Activated naive CD8-positive, alpha-beta T cell (primary cell): ENCODE measurements at regions not wholly inside any gene's neighbourhood (a gene's known extent, or its start where the extent isn't known, plus 50 kb on each side); places are given as distances from the start of the nearest gene placed in this dataset.

ENCODE experiments used
- H3K27ac Mint-ChIP-seq: one replicate; pipeline ENCODE4 v1.8.0; 2021; ENCODE audit warnings: mixed read lengths
- H3K27me3 Mint-ChIP-seq: one replicate; pipeline ENCODE4 v1.8.0; 2021; ENCODE audit warnings: mixed read lengths
- H3K36me3 Mint-ChIP-seq: one replicate; pipeline ENCODE4 v1.8.0; 2021; ENCODE audit warnings: mixed read lengths
- H3K4me1 Mint-ChIP-seq: one replicate; pipeline ENCODE4 v1.8.0; 2021; ENCODE audit warnings: low read depth, mixed read lengths
- H3K4me3 Mint-ChIP-seq: one replicate; pipeline ENCODE4 v1.8.0; 2021; ENCODE audit warnings: mild to moderate bottlenecking, mixed read lengths
- H3K9me3 Mint-ChIP-seq: one replicate; pipeline ENCODE4 v1.8.0; 2021; ENCODE audit warnings: low read depth, mixed read lengths

DNA sequence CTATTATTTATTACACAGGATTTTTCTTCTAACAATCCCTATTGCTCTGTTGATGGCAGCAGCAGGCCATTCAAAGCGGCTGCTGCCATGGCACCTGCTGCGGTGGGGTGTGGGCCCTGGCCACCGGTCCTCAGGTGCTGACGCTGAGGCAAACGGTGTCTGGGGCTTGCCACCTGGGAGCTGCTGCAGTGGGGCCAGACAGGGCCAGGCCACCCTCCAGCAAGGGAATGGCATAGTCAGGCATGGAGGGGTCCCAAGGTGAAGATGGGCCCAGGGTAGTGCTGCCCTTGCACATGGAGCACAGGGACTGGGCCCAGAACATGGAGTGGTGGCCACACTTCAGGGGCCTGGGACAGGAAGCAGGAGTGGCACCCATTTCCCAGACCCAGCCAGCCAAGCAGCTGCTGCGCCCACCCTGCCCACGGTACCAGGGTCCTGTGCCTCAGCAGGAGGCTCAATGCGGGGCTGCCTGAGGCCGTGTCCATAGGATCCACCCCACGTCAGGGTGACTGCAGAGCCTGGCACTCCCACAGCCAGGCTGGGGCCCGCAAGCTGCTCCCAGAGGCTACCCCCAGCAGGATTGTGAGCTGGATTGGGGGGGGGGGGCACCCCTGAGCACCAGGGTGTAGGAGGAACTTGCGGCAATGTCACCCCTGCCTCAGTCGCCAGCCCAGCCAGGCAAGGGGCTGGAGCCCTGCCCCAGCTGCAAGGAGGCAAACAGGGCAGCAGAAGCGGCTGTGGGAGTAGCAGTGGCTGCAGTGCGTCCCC is 53.9 kb upstream of the KRTAP11-1 start:
- no peaks in the 10 kb centered on the region for H3K27me3 Mint-ChIP-seq
- H3K9me3 Mint-ChIP-seq, result no peaks in the 10 kb centered on the region
- H3K36me3 Mint-ChIP-seq, result no peaks in the 10 kb centered on the region
- no peak overlapping the region for H3K4me3 Mint-ChIP-seq
- H3K4me1 Mint-ChIP-seq, result no peaks in the 10 kb centered on the region
- no peak overlapping the region for H3K27ac Mint-ChIP-seq

DNA sequence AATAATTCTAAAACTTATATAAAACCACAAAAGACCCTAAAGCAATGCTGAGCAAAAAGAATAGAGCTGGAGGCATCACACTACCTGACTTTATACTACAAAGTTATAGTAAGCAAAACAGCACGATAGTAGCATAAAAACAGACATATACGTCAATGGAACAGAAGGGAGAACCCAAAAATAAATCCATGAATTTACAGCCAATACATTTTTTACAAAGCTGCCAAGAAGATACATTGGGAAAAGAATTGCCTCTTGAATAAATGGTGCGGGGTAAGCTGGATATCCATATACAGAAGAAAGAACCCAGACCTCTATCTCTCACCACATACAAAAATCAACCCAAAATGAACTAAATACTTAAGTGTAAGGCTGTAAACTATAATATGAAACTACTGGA is 51.3 kb upstream of the KRTAP11-1 start:
- H3K27me3 Mint-ChIP-seq, result peaks cover under 1% of the 10 kb centered on the region
- no peak overlapping the region for H3K27ac Mint-ChIP-seq
- H3K9me3 Mint-ChIP-seq, result peaks cover 1% of the 10 kb centered on the region
- H3K4me3 Mint-ChIP-seq, result no peak overlapping the region
- H3K4me1 Mint-ChIP-seq, result no peaks in the 10 kb centered on the region
- no peaks in the 10 kb centered on the region for H3K36me3 Mint-ChIP-seq
